ENCODE measurements at regions not wholly inside any gene's neighbourhood (a gene's known extent, or its start where the extent isn't known, plus 50 kb on each side); places are given as distances from the start of the nearest gene placed in this dataset.

DNA sequence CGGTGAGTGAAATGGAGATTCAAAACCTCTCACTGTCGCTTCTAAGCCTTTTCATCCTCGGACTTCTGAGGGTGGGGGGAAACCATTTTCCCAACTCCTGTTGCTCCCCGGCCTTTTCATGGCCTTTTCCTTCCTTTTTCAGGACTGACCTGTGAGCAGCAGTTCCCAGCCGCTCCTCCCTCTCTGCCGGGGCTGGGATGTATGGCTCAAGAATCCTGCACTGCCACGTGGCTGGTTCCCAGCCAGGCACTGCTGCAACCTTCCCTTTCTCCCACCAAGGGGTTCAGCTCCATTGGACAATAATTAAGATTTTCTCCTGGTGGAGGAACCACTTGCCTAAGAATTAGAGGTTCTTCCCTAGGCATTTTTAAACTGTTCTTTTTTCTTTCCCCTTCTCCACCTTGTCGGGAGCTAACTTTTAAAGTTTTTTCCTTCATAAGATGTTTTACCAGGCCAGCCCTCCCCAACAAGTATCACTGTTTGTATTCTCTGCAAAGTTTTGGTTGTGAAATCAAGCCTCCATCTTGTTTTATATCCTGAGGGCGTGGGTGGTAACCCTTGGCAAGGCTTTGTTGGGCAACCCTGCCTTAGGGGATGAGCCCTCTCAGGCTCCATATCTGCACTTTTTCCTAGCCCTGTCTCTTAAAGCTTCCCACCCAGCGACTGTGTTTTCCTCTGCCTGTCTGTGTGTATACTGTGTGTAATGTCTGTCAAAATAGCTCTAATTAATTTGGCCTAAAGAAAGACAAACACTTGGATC lies 1166.6 kb upstream of the ADGRL2 start:
- Histone ChIP-seq H2AFZ (ENCODE audit: low read depth, low read length) (no peak overlapping the region), H3K9me3 (ENCODE audit: low read length) (no peaks in the 10 kb centered on the region), H3K36me3 (ENCODE audit: insufficient read depth, low read length) (no peaks in the 10 kb centered on the region), H4K20me1 (ENCODE audit: insufficient read depth) (no peaks in the 10 kb centered on the region), H3K9me2 (ENCODE audit: insufficient read depth, low read length) (no peaks in the 10 kb centered on the region), H3K4me2 (ENCODE audit: low read length) (no peak overlapping the region), H3K9ac (ENCODE audit: low read length) (no peak overlapping the region), H3K27me3 (ENCODE audit: insufficient read depth, low read depth, low read length) (no peaks in the 10 kb centered on the region), H3F3A (ENCODE audit: insufficient read depth, low read length, poor library complexity, severe bottlenecking) (no peaks in the 10 kb centered on the region), H3K79me2 (replicated peaks; ENCODE audit: insufficient read depth, low read length) (no peaks in the 10 kb centered on the region), H3K4me3 (ENCODE audit: low read length) (no peak overlapping the region), H3K27ac (ENCODE audit: low read length) (no peak overlapping the region)
- TF ChIP-seq EP300 (conservative IDR thresholded peaks at IDR 0.05; ENCODE audit: poor library complexity, severe bottlenecking) (no peak), POLR2AphosphoS5 (IDR thresholded peaks at IDR 0.05) (no peak), MXI1 (conservative IDR thresholded peaks at IDR 0.05; ENCODE audit: poor library complexity, severe bottlenecking) (no peak), SMC3 (conservative IDR thresholded peaks at IDR 0.05; ENCODE audit: poor library complexity) (no peak), RAD21 (conservative IDR thresholded peaks at IDR 0.05) (no peak), REST (IDR thresholded peaks at IDR 0.05; ENCODE audit: borderline replicate concordance) (no peak)

- H3K36me3 ChIP-seq (ENCODE audit: insufficient read depth, low read length): no peaks in the 10 kb centered on the region
- H3K9ac ChIP-seq (ENCODE audit: low read length): no peak overlapping the region
- no peaks in the 10 kb centered on the region for H3K79me2 ChIP-seq (replicated peaks; ENCODE audit: insufficient read depth, low read length)
- H3K27ac ChIP-seq (ENCODE audit: low read length): no peak overlapping the region
- no peak overlapping the region for H3K4me2 ChIP-seq (ENCODE audit: low read length)
- TF ChIP-seq RAD21 (conservative IDR thresholded peaks at IDR 0.05) (no peak), EP300 (conservative IDR thresholded peaks at IDR 0.05; ENCODE audit: poor library complexity, severe bottlenecking) (no peak), SMC3 (conservative IDR thresholded peaks at IDR 0.05; ENCODE audit: poor library complexity) (no peak), TAF1 (IDR thresholded peaks at IDR 0.05; ENCODE audit: low read depth) (no peak), MXI1 (conservative IDR thresholded peaks at IDR 0.05; ENCODE audit: poor library complexity, severe bottlenecking) (no peak), POLR2AphosphoS5 (IDR thresholded peaks at IDR 0.05) (no peak), EZH2 (IDR thresholded peaks at IDR 0.05; ENCODE audit: borderline replicate concordance, insufficient read depth, low read length, poor library complexity, severe bottlenecking) (no peak)
- H3K4me3 ChIP-seq (ENCODE audit: low read length): no peak overlapping the region
- no peaks in the 10 kb centered on the region for H3F3A ChIP-seq (ENCODE audit: insufficient read depth, low read length, poor library complexity, severe bottlenecking)
- H3K9me2 ChIP-seq (ENCODE audit: insufficient read depth, low read length): no peaks in the 10 kb centered on the region
- no peaks in the 10 kb centered on the region for H4K20me1 ChIP-seq (ENCODE audit: insufficient read depth)
- no peaks in the 10 kb centered on the region for H3K9me3 ChIP-seq (ENCODE audit: low read length)
- no peak overlapping the region for H2AFZ ChIP-seq (ENCODE audit: low read depth, low read length)
- no peaks in the 10 kb centered on the region for H3K27me3 ChIP-seq (ENCODE audit: insufficient read depth, low read depth, low read length)
These were observed 1168.5 kb upstream of the ADGRL2 start for GRCh38 chr1:80632284-80632683.

DNA sequence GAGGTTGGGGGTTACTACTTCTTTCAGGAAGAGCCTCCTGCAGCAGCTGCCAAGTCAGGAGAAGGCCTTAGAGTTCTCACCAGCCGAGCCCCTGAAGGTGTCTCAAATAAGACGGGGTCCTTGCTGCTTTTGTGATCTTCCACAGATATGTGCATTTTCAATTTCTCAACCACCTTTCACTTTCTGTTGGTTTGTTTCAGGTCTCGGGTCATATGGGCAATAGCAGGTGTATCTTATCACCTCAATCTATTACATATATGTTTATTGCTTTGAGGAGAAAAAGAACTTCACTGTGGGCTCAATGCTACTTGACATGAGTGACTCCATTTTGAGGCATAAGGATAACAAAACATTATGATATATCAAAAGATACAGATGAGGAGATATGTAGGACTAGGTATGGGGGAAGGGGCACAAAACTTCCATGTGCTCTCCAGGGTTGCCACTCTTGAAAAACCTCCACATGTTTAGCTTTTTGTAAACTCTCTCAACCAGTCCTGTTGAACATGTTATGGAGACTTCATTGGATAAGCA lies 1171.4 kb upstream of the ADGRL2 start:
- H3K4me2 ChIP-seq (ENCODE audit: low read length): no peak overlapping the region
- no peaks in the 10 kb centered on the region for H3K79me2 ChIP-seq (replicated peaks; ENCODE audit: insufficient read depth, low read length)
- no peaks in the 10 kb centered on the region for H4K20me1 ChIP-seq (ENCODE audit: insufficient read depth)
- H3K9ac ChIP-seq (ENCODE audit: low read length): no peak overlapping the region
- H3K9me3 ChIP-seq (ENCODE audit: low read length): no peaks in the 10 kb centered on the region
- H3K9me2 ChIP-seq (ENCODE audit: insufficient read depth, low read length): no peaks in the 10 kb centered on the region
- no peaks in the 10 kb centered on the region for H3K36me3 ChIP-seq (ENCODE audit: insufficient read depth, low read length)
- H3F3A ChIP-seq (ENCODE audit: insufficient read depth, low read length, poor library complexity, severe bottlenecking): no peaks in the 10 kb centered on the region
- no peak overlapping the region for H2AFZ ChIP-seq (ENCODE audit: low read depth, low read length)
- no peaks in the 10 kb centered on the region for H3K27me3 ChIP-seq (ENCODE audit: insufficient read depth, low read depth, low read length)
- no peak overlapping the region for H3K27ac ChIP-seq (ENCODE audit: low read length)
- TF ChIP-seq SMC3 (conservative IDR thresholded peaks at IDR 0.05; ENCODE audit: poor library complexity) (no peak), EP300 (conservative IDR thresholded peaks at IDR 0.05; ENCODE audit: poor library complexity, severe bottlenecking) (no peak), TAF1 (IDR thresholded peaks at IDR 0.05; ENCODE audit: low read depth) (no peak), MXI1 (conservative IDR thresholded peaks at IDR 0.05; ENCODE audit: poor library complexity, severe bottlenecking) (no peak), POLR2AphosphoS5 (IDR thresholded peaks at IDR 0.05) (no peak), REST (IDR thresholded peaks at IDR 0.05; ENCODE audit: borderline replicate concordance) (no peak), CTCF (IDR thresholded peaks at IDR 0.05; ENCODE audit: poor library complexity, severe bottlenecking) (no peak), EZH2 (IDR thresholded peaks at IDR 0.05; ENCODE audit: borderline replicate concordance, insufficient read depth, low read length, poor library complexity, severe bottlenecking) (no peak), RAD21 (conservative IDR thresholded peaks at IDR 0.05) (no peak)
- no peak overlapping the region for H3K4me3 ChIP-seq (ENCODE audit: low read length)

Measured in neural cell (in vitro differentiated cells).